Activated CD4-positive, alpha-beta T cell treated with anti-CD3 and anti-CD28 coated beads, Interleukin-2, amount 10 ng/mL, durations not matched to agents 24 days and 14 days (primary cell): ENCODE measurements at regions not wholly inside any gene's neighbourhood (a gene's known extent, or its start where the extent isn't known, plus 50 kb on each side); places are given as distances from the start of the nearest gene placed in this dataset.

Experiments used
- DNase-seq: peaks from one replicate; pipeline ENCODE4 v3.0.0; 2022
- H3K27ac Mint-ChIP-seq: one replicate; pipeline ENCODE4 v1.8.0; 2022; ENCODE audit warnings: mild to moderate bottlenecking, mixed read lengths
- H3K27me3 Mint-ChIP-seq: one replicate; pipeline ENCODE4 v1.8.0; 2022; ENCODE audit warnings: mixed read lengths
- H3K36me3 Mint-ChIP-seq: one replicate; pipeline ENCODE4 v1.8.0; 2022; ENCODE audit warnings: low read depth, mild to moderate bottlenecking, mixed read lengths
- H3K4me1 Mint-ChIP-seq: one replicate; pipeline ENCODE4 v1.8.0; 2021; ENCODE audit warnings: mixed read lengths
- H3K4me3 Mint-ChIP-seq: one replicate; pipeline ENCODE4 v1.8.0; 2022; ENCODE audit warnings: mild to moderate bottlenecking, moderate library complexity, mixed read lengths
- H3K9me3 Mint-ChIP-seq: one replicate; pipeline ENCODE4 v1.8.0; 2021; ENCODE audit warnings: mixed read lengths
- intact Hi-C: fragments of 100-400 bp; cut with micrococcal nuclease; formaldehyde crosslinking; loops from one replicate; pipeline ENCODE4 v1.15.1; 2023

GRCh38 chr1:22321917-22322316, 129.7 kb upstream of the ZBTB40 start:
- no peaks in the 10 kb centered on the region for H3K36me3 Mint-ChIP-seq
- H3K27ac Mint-ChIP-seq = no peak overlapping the region
- no peak for DNase-seq
- intact Hi-C loops = no loop called here
- H3K4me1 Mint-ChIP-seq = no peaks in the 10 kb centered on the region
- no peaks in the 10 kb centered on the region for H3K9me3 Mint-ChIP-seq
- no peak overlapping the region for H3K4me3 Mint-ChIP-seq
- H3K27me3 Mint-ChIP-seq = peaks cover 5% of the 10 kb centered on the region

- peaks cover 4% of the 10 kb centered on the region for H3K27me3 Mint-ChIP-seq
- H3K27ac Mint-ChIP-seq = no peak overlapping the region
- intact Hi-C loops = no loop called here
- no peak for DNase-seq
- no peaks in the 10 kb centered on the region for H3K4me1 Mint-ChIP-seq
- H3K4me3 Mint-ChIP-seq = no peak overlapping the region
- no peaks in the 10 kb centered on the region for H3K9me3 Mint-ChIP-seq
- H3K36me3 Mint-ChIP-seq = no peaks in the 10 kb centered on the region
Measured at GRCh38 chr1:22323141-22323845, 128.4 kb upstream of the ZBTB40 start.

- intact Hi-C loops = no loop called here
- Mint-ChIP-seq H3K4me3 (no peak overlapping the region), H3K27ac (no peak overlapping the region), H3K36me3 (no peaks in the 10 kb centered on the region), H3K27me3 (peaks cover 3% of the 10 kb centered on the region), H3K4me1 (no peaks in the 10 kb centered on the region), H3K9me3 (no peaks in the 10 kb centered on the region)
- no peak for DNase-seq
Measured at GRCh38 chr1:22323846-22324504, 127.7 kb upstream of the ZBTB40 start.

GRCh38 chr1:22325531-22326371, 125.9 kb upstream of the ZBTB40 start:
- no peaks in the 10 kb centered on the region for H3K27me3 Mint-ChIP-seq
- H3K36me3 Mint-ChIP-seq = no peaks in the 10 kb centered on the region
- intact Hi-C loops = no loop called here
- H3K9me3 Mint-ChIP-seq = no peaks in the 10 kb centered on the region
- no peak overlapping the region for H3K27ac Mint-ChIP-seq
- H3K4me3 Mint-ChIP-seq = no peak overlapping the region
- no peak for DNase-seq
- no peaks in the 10 kb centered on the region for H3K4me1 Mint-ChIP-seq

- no peaks in the 10 kb centered on the region for H3K9me3 Mint-ChIP-seq
- H3K4me1 Mint-ChIP-seq = no peaks in the 10 kb centered on the region
- H3K27me3 Mint-ChIP-seq = no peaks in the 10 kb centered on the region
- intact Hi-C loops = no loop called here
- H3K36me3 Mint-ChIP-seq = no peaks in the 10 kb centered on the region
- H3K27ac Mint-ChIP-seq = no peak overlapping the region
- no peak for DNase-seq
- no peak overlapping the region for H3K4me3 Mint-ChIP-seq
Measured at GRCh38 chr1:22326372-22326915, 125.2 kb upstream of the ZBTB40 start.

- intact Hi-C loops = no loop called here
- Mint-ChIP-seq H3K4me3 (no peak overlapping the region), H3K27ac (no peak overlapping the region), H3K9me3 (no peaks in the 10 kb centered on the region), H3K4me1 (no peaks in the 10 kb centered on the region), H3K36me3 (no peaks in the 10 kb centered on the region), H3K27me3 (no peaks in the 10 kb centered on the region)
- DNase-seq = no peak
Measured at GRCh38 chr1:22326931-22327330, 124.7 kb upstream of the ZBTB40 start.

- Mint-ChIP-seq H3K4me3 (no peak overlapping the region), H3K4me1 (no peaks in the 10 kb centered on the region), H3K27me3 (no peaks in the 10 kb centered on the region), H3K36me3 (no peaks in the 10 kb centered on the region), H3K27ac (no peak overlapping the region), H3K9me3 (no peaks in the 10 kb centered on the region)
- intact Hi-C loops = no loop called here
- no peak for DNase-seq
Measured at GRCh38 chr1:22327411-22327810, 124.2 kb upstream of the ZBTB40 start.

- H3K9me3 Mint-ChIP-seq = peaks cover 2% of the 10 kb centered on the region
- H3K27ac Mint-ChIP-seq = no peak overlapping the region
- H3K36me3 Mint-ChIP-seq = no peaks in the 10 kb centered on the region
- H3K27me3 Mint-ChIP-seq = peaks cover 2% of the 10 kb centered on the region
- no peaks in the 10 kb centered on the region for H3K4me1 Mint-ChIP-seq
- intact Hi-C loops = no loop called here
- no peak for DNase-seq
- H3K4me3 Mint-ChIP-seq = no peak overlapping the region
Measured at GRCh38 chr1:22328331-22329147, 123.1 kb upstream of the ZBTB40 start.

- H3K27ac Mint-ChIP-seq = no peak overlapping the region
- DNase-seq = no peak
- H3K4me1 Mint-ChIP-seq = no peaks in the 10 kb centered on the region
- peaks cover 2% of the 10 kb centered on the region for H3K27me3 Mint-ChIP-seq
- H3K9me3 Mint-ChIP-seq = peaks cover 4% of the 10 kb centered on the region
- intact Hi-C loops = no loop called here
- H3K4me3 Mint-ChIP-seq = no peak overlapping the region
- H3K36me3 Mint-ChIP-seq = no peaks in the 10 kb centered on the region
Measured at GRCh38 chr1:22329148-22329515, 122.5 kb upstream of the ZBTB40 start.

GRCh38 chr1:22330092-22330759, 121.4 kb upstream of the ZBTB40 start:
- H3K4me1 Mint-ChIP-seq = no peaks in the 10 kb centered on the region
- peaks cover 4% of the 10 kb centered on the region for H3K9me3 Mint-ChIP-seq
- no peak for DNase-seq
- peaks cover 2% of the 10 kb centered on the region for H3K27me3 Mint-ChIP-seq
- no peaks in the 10 kb centered on the region for H3K36me3 Mint-ChIP-seq
- H3K4me3 Mint-ChIP-seq = no peak overlapping the region
- intact Hi-C loops = no loop called here
- no peak overlapping the region for H3K27ac Mint-ChIP-seq

GRCh38 chr1:22330760-22331119, 120.9 kb upstream of the ZBTB40 start:
- Mint-ChIP-seq H3K27ac (no peak overlapping the region), H3K36me3 (no peaks in the 10 kb centered on the region), H3K4me1 (no peaks in the 10 kb centered on the region), H3K27me3 (peaks cover 2% of the 10 kb centered on the region), H3K9me3 (peaks cover 4% of the 10 kb centered on the region), H3K4me3 (no peak overlapping the region)
- intact Hi-C loops = no loop called here
- DNase-seq = no peak

GRCh38 chr1:22331618-22332423, 119.8 kb upstream of the ZBTB40 start:
- no peaks in the 10 kb centered on the region for H3K4me1 Mint-ChIP-seq
- no peak for DNase-seq
- intact Hi-C loops = no loop called here
- no peak overlapping the region for H3K27ac Mint-ChIP-seq
- peaks cover 4% of the 10 kb centered on the region for H3K9me3 Mint-ChIP-seq
- H3K4me3 Mint-ChIP-seq = no peak overlapping the region
- H3K36me3 Mint-ChIP-seq = no peaks in the 10 kb centered on the region
- peaks cover 2% of the 10 kb centered on the region for H3K27me3 Mint-ChIP-seq

GRCh38 chr1:22332424-22332717, 119.3 kb upstream of the ZBTB40 start:
- intact Hi-C loops = no loop called here
- no peaks in the 10 kb centered on the region for H3K4me1 Mint-ChIP-seq
- DNase-seq = no peak
- peaks cover 4% of the 10 kb centered on the region for H3K9me3 Mint-ChIP-seq
- no peak overlapping the region for H3K27ac Mint-ChIP-seq
- no peaks in the 10 kb centered on the region for H3K36me3 Mint-ChIP-seq
- H3K4me3 Mint-ChIP-seq = no peak overlapping the region
- H3K27me3 Mint-ChIP-seq = peaks cover 2% of the 10 kb centered on the region
